Middle frontal gyrus (tissue), 1 donor: ENCODE measurements at regions not wholly inside any gene's neighbourhood (a gene's known extent, or its start where the extent isn't known, plus 50 kb on each side); places are given as distances from the start of the nearest gene placed in this dataset.

Experiments
- DNase-seq: peaks from one replicate; pipeline ENCODE4 v3.0.0-alpha.2; 2015; ENCODE audit warnings: low spot score; ENCODE audit errors: extremely low spot score

GRCh38 chr11:95486979-95487378 lies 256.0 kb upstream of the SESN3 start:
- no peak for DNase-seq

- DNase-seq = no peak
Observed at GRCh38 chr11:95486466-95486865, 255.5 kb upstream of the SESN3 start.

GRCh38 chr11:95485115-95485900 lies 254.3 kb upstream of the SESN3 start:
- no peak for DNase-seq

GRCh38 chr11:95483339-95483738 lies 252.3 kb upstream of the SESN3 start:
- DNase-seq = no peak

- no peak for DNase-seq
Observed at GRCh38 chr11:95478003-95478402, 247.0 kb upstream of the SESN3 start.

GRCh38 chr11:95469258-95469657 lies 238.3 kb upstream of the SESN3 start:
- DNase-seq = no peak

GRCh38 chr11:95466416-95466815 lies 235.4 kb upstream of the SESN3 start:
- no peak for DNase-seq

- no peak for DNase-seq
Observed at GRCh38 chr11:95465887-95466286, 234.9 kb upstream of the SESN3 start.

- DNase-seq = no peak
Observed at GRCh38 chr11:95461858-95462257, 230.9 kb upstream of the SESN3 start.

- no peak for DNase-seq
Observed at GRCh38 chr11:95461348-95461747, 230.3 kb upstream of the SESN3 start.

- DNase-seq = no peak
Observed at GRCh38 chr11:95459291-95460042, 228.5 kb upstream of the SESN3 start.

- DNase-seq = no peak
Observed at GRCh38 chr11:95456714-95457491, 225.9 kb upstream of the SESN3 start.

GRCh38 chr11:95455228-95455970 lies 224.4 kb upstream of the SESN3 start:
- no peak for DNase-seq

GRCh38 chr11:95453616-95454171 lies 222.7 kb upstream of the SESN3 start:
- DNase-seq = no peak

- DNase-seq = no peak
Observed at GRCh38 chr11:95451682-95452081, 220.7 kb upstream of the SESN3 start.

GRCh38 chr11:95451261-95451660 lies 220.3 kb upstream of the SESN3 start:
- no peak for DNase-seq

GRCh38 chr11:95450547-95451123 lies 219.6 kb upstream of the SESN3 start:
- DNase-seq = no peak

GRCh38 chr11:95445746-95446333 lies 214.8 kb upstream of the SESN3 start:
- no peak for DNase-seq

- DNase-seq = no peak
Observed at GRCh38 chr11:95444309-95445241, 213.6 kb upstream of the SESN3 start.
